DND-41 (cell line): ENCODE measurements at regions not wholly inside any gene's neighbourhood (a gene's known extent, or its start where the extent isn't known, plus 50 kb on each side); places are given as distances from the start of the nearest gene placed in this dataset.
"Not testable (repeated sequence)": the region's sequence is repeated elsewhere in the genome, so short reads cannot be mapped to it uniquely, and the experiment has no call there.

ENCODE experiments used
- CTCF ChIP-seq: IDR thresholded peaks from 2 replicates; pipeline ENCODE4 v1.5.1; 2012; ENCODE audit warnings: borderline replicate concordance, low read length, moderate library complexity, mild to moderate bottlenecking; ENCODE audit not compliant: poor library complexity, severe bottlenecking; ENCODE audit errors: extremely low read depth
- EZH2 ChIP-seq: IDR thresholded peaks from 3 replicates; pipeline ENCODE4 v1.6.1; 2012; ENCODE audit warnings: borderline replicate concordance, low read depth, mild to moderate bottlenecking, moderate library complexity, low read length, inconsistent platforms; ENCODE audit not compliant: severe bottlenecking

DNA sequence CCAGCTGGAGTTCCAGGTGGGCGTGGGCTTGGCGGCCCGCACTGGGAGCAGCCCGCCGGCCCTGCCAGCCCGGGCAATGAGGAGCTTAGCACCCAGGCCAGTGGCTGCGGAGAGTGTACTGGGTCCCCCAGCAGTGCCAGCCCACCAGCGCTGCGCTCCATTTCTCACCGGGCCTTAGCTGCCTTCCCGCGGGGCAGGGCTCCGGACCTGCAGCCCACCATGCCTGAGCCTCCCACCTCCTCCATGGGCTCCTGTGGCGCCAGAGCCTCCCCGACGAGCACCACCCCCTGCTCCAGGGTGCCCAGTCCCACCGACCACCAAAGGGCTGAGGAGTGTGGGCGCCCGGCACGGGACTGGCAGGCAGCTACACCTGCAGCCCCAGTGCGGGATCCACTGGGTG is 1075.3 kb downstream of the SI start:
- TF ChIP-seq CTCF, EZH2: not testable (repeated sequence)
